ENCODE measurements at regions not wholly inside any gene's neighbourhood (a gene's known extent, or its start where the extent isn't known, plus 50 kb on each side); places are given as distances from the start of the nearest gene placed in this dataset.
A peak's percentile ranks its signal among the peaks of the same experiment; 100 is the strongest.

GRCh38 chr2:238593678-238594077 is 167.0 kb downstream of the ASB1 start:
- no peak for DNase-seq
- Histone ChIP-seq H3K4me3 (ENCODE audit: insufficient read depth, low read depth, low read length) (no peak overlapping the region), H3K27me3 (ENCODE audit: control insufficient read depth, insufficient read depth, low read length) (no peaks in the 10 kb centered on the region), H3K36me3 (replicated peaks; ENCODE audit: control insufficient read depth, insufficient read depth, low read length) (no peaks in the 10 kb centered on the region)

GRCh38 chr2:238594796-238595749 is 168.3 kb downstream of the ASB1 start:
- no peak overlapping the region for H3K4me3 ChIP-seq (ENCODE audit: insufficient read depth, low read depth, low read length)
- H3K27me3 ChIP-seq (ENCODE audit: control insufficient read depth, insufficient read depth, low read length): no peaks in the 10 kb centered on the region
- no peaks in the 10 kb centered on the region for H3K36me3 ChIP-seq (replicated peaks; ENCODE audit: control insufficient read depth, insufficient read depth, low read length)
- no peak for DNase-seq

- no peak overlapping the region for H3K4me3 ChIP-seq (ENCODE audit: insufficient read depth, low read depth, low read length)
- no peaks in the 10 kb centered on the region for H3K36me3 ChIP-seq (replicated peaks; ENCODE audit: control insufficient read depth, insufficient read depth, low read length)
- DNase-seq: no peak
- H3K27me3 ChIP-seq (ENCODE audit: control insufficient read depth, insufficient read depth, low read length): no peaks in the 10 kb centered on the region
These were observed 169.2 kb downstream of the ASB1 start for GRCh38 chr2:238595750-238596570.

- Histone ChIP-seq H3K27me3 (ENCODE audit: control insufficient read depth, insufficient read depth, low read length) (no peaks in the 10 kb centered on the region), H3K4me3 (ENCODE audit: insufficient read depth, low read depth, low read length) (no peak overlapping the region), H3K36me3 (replicated peaks; ENCODE audit: control insufficient read depth, insufficient read depth, low read length) (no peaks in the 10 kb centered on the region)
- peak; percentile 26 for DNase-seq
These were observed 170.1 kb downstream of the ASB1 start for GRCh38 chr2:238596571-238597551.

- no peaks in the 10 kb centered on the region for H3K27me3 ChIP-seq (ENCODE audit: control insufficient read depth, insufficient read depth, low read length)
- DNase-seq: peak; percentile 34
These were observed 171.2 kb downstream of the ASB1 start for GRCh38 chr2:238597638-238598528.

GRCh38 chr2:238598802-238599530 is 172.2 kb downstream of the ASB1 start:
- no peaks in the 10 kb centered on the region for H3K27me3 ChIP-seq (ENCODE audit: control insufficient read depth, insufficient read depth, low read length)
- peak; percentile 38 for DNase-seq
- H3K4me3 ChIP-seq (ENCODE audit: insufficient read depth, low read depth, low read length): no peak overlapping the region
- H3K36me3 ChIP-seq (replicated peaks; ENCODE audit: control insufficient read depth, insufficient read depth, low read length): no peaks in the 10 kb centered on the region

More at GRCh38 chr2:238597638-238598528, 171.2 kb downstream of the ASB1 start:
- Histone ChIP-seq H3K36me3 (replicated peaks; ENCODE audit: control insufficient read depth, insufficient read depth, low read length) (no peaks in the 10 kb centered on the region), H3K4me3 (ENCODE audit: insufficient read depth, low read depth, low read length) (no peak overlapping the region)

- peak; percentile 43 for DNase-seq
- no peaks in the 10 kb centered on the region for H3K36me3 ChIP-seq (replicated peaks; ENCODE audit: control insufficient read depth, insufficient read depth, low read length)
These were observed 173.1 kb downstream of the ASB1 start for GRCh38 chr2:238599549-238600505.

GRCh38 chr2:238600506-238601432 is 174.0 kb downstream of the ASB1 start:
- DNase-seq: peak; percentile 39
- no peak overlapping the region for H3K4me3 ChIP-seq (ENCODE audit: insufficient read depth, low read depth, low read length)
- no peaks in the 10 kb centered on the region for H3K36me3 ChIP-seq (replicated peaks; ENCODE audit: control insufficient read depth, insufficient read depth, low read length)
- H3K27me3 ChIP-seq (ENCODE audit: control insufficient read depth, insufficient read depth, low read length): no peaks in the 10 kb centered on the region

More at GRCh38 chr2:238599549-238600505, 173.1 kb downstream of the ASB1 start:
- Histone ChIP-seq H3K4me3 (ENCODE audit: insufficient read depth, low read depth, low read length) (no peak overlapping the region), H3K27me3 (ENCODE audit: control insufficient read depth, insufficient read depth, low read length) (no peaks in the 10 kb centered on the region)

- no peaks in the 10 kb centered on the region for H3K36me3 ChIP-seq (replicated peaks; ENCODE audit: control insufficient read depth, insufficient read depth, low read length)
- DNase-seq: no peak
- no peaks in the 10 kb centered on the region for H3K27me3 ChIP-seq (ENCODE audit: control insufficient read depth, insufficient read depth, low read length)
- no peak overlapping the region for H3K4me3 ChIP-seq (ENCODE audit: insufficient read depth, low read depth, low read length)
These were observed 174.9 kb downstream of the ASB1 start for GRCh38 chr2:238601433-238602222.

GRCh38 chr2:238602223-238602960 is 175.7 kb downstream of the ASB1 start:
- Histone ChIP-seq H3K4me3 (ENCODE audit: insufficient read depth, low read depth, low read length) (no peak overlapping the region), H3K27me3 (ENCODE audit: control insufficient read depth, insufficient read depth, low read length) (no peaks in the 10 kb centered on the region), H3K36me3 (replicated peaks; ENCODE audit: control insufficient read depth, insufficient read depth, low read length) (no peaks in the 10 kb centered on the region)
- no peak for DNase-seq
